GM19328 (cell line): ENCODE measurements at regions not wholly inside any gene's neighbourhood (a gene's known extent, or its start where the extent isn't known, plus 50 kb on each side); places are given as distances from the start of the nearest gene placed in this dataset.
"Not testable (repeated sequence)": the region's sequence is repeated elsewhere in the genome, so short reads cannot be mapped to it uniquely, and the experiment has no call there.

Experiments used
- ATAC-seq: cut with Tn5 transposase; IDR thresholded peaks from one replicate; pipeline ENCODE4 v1.9.1; 2021; ENCODE audit warnings: mild to moderate bottlenecking, moderate library complexity; ENCODE audit not compliant: unreplicated experiment

DNA sequence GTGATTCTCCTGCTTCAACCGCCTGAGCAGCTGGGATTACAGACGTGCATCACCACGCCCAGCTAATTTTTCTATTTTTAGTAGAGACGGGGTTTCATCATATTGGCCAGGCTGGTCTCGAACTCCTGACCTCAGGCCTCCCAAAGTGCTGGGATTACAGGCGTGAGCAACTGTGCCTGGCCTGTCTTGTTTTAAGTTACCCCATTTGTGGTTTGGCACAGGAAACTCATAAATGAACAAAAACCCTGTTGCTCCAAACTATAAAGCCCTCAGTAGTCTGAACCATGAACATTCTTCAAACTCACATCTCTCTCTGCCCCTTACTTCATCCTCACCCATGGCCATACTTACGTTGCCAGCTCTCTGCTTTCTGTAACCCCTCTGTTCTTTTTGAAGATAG is 61.7 kb downstream of the RHOU start:
- not testable (repeated sequence) for ATAC-seq

DNA sequence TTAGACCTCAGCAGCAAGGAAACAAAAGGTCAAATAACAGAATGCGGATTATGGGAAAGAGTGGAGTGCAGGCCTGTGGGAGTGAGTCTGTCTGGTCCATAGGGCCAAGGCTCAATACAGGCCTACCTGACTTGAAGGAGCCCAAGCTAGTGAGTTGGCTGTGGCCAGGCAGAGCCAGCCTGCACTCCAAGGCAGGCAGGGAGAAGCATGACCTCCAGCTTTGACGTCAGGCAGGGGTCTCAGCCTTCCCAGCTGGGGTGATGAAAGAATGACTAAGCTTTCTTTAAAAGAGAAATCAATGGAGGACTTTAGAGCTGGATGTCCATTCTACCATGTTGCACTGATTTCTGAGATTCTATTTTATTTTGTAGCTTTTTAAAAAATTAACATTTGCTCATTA is 62.8 kb downstream of the RHOU start:
- no peak for ATAC-seq

DNA sequence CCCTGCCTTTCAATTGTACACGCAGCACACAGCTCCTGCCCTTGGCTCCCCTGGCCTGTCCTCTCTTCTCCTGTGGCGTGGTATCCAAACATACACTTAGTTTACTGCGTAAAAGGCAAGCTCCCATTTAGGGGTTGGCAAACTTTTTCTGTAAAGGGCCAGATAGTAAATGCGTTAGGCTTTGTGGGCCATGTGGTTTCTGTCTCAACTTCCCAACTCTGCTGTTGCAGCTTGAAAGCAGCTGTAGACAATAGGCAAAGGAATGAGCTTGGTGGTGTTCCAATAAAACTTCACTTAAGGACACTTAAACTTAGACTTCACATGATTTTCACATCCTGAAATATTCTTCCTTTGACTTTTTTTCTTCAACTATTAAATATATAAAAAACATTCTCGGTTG is 63.3 kb downstream of the RHOU start:
- ATAC-seq, result no peak

DNA sequence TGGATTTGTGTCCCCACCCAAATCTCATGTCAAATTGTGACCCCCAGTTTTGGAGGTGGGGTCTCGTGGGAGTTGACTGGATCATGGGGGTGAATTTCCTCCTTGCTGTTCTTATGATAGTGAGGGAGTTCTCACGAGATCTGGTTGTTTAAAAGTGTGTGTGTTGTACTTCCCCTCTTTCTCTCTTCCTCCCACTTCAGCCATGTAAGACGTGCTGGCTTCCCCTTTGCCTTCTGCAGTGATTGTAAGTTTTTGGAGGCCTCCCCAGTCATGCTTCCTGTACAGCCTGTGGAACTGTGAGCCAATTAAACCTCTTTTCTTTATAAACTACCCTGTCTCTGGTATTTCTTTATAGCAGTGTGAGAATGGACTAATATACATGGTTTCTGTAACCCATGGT is 64.6 kb downstream of the RHOU start:
- ATAC-seq, result no peak

DNA sequence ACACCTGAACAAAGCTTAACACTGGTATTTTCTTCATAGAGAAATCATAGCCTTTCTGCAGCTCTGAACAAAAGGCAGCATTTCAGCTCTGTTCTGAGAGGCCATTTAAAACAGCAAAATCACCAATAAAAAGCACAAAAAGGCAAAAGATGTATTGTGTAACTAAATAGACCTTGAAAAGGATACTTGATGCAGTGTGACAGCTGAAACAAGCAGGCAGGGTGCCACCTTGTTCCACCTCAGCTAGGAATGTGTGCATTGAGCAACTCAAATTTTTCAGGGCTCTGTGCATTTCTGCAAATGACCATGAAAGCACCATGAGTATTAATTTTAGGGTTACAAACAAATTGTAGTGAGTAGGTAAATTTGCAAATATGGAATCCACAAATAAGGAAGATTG is 65.8 kb downstream of the RHOU start:
- no peak for ATAC-seq

DNA sequence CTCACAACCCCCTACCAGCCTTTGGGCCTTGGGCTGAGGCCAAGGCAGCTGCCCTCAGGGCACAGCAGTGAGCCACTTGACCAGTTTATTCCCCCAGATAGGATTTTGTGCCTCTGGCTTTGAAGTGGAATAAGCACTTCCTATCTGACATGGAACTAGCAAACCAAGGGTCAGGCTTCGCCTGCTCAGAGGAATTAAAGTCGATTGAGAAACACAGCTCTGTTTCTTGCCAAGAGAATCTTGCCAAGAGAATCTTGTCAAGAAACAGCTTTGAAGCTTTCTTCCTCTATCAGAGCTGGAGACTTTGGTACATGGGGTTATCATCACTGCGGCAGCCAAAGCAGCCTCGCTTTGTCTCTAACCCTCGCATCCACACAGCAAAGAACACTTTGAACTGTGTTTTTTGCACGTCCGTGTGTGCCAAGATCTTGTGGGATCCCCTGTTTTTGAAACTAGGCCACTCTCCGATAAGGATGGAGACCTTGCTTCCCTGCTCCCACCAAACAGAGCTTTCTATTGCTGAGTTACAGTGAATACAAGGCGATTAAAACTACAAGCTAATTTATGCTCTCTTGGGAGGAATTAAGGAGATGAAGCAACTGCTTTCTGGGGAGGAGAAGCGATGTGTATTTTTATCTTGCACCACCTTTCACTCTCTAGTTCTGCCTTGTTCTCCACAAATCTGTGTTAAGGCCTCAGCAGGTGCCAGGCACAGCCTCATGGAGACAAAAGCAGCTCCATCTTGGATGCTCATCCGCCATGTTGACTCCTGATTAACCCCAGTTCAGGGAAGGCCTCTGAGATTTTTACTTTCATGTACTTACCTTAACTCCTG is 67.3 kb downstream of the RHOU start:
- ATAC-seq, result no peak

DNA sequence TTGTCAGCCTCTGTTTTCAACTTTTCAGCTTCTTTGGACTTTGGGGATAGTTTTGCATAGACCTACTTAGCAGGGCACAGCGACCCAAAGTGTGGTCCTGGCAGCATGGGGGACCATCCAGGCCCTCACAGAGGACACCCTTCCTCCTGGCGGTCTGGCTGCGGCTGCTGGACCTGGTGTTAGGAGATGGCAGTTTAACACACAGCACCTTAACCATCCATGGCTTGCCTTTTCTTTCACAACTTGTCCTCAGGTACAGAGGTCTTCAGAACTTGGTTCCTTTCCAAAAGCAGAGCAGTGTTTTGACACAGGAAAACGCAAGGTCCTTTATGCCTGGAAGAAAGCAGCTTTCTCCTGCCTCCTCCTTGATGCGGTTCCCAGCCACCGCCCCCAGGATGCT is 68.1 kb downstream of the RHOU start:
- no peak for ATAC-seq

DNA sequence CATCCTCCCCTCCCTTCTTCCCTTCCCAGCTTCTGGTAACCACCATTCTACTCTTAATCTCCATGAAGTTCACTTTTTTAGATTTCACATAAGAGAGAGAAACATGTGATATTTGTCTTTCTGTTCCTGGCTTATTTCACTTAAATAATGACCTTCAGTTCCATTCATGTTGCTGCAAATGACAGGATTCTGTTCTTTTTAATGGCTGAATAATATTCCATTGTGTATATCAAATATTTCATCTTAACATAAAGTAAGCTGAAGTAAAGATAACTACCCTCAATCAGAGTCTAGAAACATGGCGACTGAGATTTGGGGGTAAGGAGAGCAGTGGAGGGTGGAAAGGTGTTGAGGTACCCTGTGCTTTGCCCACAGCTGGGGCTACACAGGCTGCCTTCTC is 68.9 kb downstream of the RHOU start:
- ATAC-seq, result no peak

DNA sequence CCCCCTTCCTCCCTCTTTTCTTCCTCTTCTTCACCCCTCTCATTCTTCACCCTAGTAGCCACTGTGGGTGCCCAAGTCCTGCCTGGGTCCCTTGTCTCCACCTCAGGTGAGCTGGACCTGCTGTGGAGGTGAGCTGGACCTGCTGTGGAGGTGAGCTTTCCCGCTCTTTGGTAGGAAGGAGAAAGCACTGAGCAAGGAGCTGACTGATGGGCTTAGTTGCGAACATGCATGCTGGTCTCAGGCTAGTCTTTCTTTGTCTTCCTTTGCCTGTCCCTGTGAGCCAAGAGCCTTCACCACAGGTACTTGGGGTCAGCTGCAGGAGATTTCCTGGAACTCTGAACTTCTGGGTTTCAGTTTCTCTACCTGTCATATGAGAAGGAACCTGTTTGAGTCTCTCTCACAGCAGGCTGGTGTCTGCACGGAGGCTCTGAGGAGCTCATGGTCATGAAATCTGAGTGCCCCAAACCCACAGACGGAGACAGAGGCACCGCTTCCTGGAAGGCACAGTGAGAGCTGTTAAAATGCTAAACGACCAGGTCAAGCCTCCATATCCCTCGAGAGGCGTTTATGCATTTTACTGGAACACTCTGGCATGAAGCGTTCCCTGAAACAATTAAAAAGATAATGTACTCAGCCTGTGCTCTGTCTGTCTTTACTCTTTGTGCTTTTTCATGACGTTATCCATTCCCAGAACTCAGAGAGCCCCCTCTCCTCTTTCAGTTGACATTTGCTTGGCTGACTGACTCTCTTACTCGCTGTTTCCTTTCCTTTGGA is 69.5 kb downstream of the RHOU start:
- ATAC-seq, result no peak

DNA sequence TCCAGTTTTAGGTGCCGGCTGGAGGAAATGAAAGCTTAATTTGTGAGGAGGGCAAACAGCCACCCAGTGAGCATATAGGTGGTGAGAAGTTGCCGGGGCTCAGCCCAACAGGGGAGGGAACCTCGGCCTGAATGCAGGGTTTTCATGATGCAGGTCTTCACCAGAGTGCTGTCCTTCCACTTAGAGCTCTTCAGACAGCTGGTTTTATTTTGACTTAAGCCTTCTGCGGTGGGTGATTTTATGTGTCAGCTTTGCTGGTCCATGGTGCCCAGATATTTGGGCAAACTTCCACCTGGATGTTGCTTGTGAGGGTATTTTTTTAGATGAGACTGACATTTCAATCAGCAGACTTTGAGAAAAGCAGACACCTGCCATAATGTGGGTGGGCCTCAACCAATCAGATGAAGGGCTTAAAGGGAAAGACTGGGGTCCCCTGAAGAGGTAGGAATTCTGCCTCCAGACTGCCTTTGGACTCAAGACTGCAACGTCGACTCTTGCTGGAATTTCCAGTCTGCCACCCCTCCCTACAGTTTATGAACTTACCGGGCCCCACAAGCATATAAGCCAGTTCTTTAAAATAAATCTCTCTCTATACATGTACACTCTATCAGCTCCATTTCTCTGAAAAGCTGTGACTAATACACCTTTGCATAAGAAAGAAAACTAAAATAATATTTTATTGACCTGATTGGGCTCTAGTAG is 72.8 kb downstream of the RHOU start:
- no peak for ATAC-seq

DNA sequence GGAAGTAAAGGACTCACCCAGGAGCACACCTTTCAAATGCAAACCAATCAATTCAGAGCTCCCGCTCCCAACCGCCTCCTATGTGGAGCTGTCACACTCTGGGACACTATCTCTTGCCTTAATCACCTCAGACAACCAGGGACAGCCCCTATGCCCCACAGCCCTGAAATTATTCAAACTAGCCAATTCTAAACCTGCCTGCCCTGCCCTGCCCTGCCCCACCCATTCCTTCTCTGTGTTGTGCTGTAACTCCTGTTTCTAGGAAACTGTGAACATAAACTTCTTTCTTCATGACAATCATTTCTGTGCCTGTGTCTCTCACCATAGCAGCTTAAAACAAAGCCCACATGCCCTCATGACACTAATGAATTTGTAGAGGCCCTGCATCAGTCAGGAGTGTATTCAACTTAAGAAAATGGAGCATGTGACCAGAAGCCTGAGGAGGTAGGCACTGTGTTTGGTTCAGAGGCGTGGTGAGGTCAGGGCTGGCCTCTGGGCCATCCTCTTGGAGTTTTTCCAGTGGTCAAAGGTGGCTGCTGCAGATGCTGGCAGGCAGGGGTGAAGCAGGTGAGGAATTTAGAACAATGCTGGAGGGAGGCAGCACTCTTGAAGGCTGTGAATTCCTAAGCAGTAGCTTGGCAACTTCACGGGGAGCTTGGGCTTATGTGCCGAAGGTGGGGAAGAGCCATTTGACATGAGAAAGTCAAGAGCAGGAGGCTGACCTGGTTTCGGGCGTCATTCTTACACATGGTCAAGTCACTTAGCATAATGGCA is 74.5 kb downstream of the RHOU start:
- no peak for ATAC-seq

DNA sequence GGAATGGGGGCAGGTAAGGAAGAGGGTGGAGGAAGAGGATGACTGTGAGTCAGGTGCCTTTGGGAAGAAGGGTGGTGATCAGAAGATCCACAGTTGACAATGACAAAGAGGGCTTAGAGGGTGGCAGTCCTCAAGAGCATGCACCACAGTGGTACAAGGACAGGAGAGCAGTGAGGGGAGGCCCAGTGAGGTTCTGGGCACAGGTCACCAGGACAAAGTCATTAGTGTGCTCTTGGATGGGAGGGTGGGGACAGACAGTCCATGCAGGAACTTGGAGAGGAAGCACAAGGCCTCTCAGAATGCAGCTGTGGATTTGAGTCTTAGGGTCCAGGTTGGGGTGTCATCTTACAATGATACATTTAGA is 75.1 kb downstream of the RHOU start:
- no peak for ATAC-seq

DNA sequence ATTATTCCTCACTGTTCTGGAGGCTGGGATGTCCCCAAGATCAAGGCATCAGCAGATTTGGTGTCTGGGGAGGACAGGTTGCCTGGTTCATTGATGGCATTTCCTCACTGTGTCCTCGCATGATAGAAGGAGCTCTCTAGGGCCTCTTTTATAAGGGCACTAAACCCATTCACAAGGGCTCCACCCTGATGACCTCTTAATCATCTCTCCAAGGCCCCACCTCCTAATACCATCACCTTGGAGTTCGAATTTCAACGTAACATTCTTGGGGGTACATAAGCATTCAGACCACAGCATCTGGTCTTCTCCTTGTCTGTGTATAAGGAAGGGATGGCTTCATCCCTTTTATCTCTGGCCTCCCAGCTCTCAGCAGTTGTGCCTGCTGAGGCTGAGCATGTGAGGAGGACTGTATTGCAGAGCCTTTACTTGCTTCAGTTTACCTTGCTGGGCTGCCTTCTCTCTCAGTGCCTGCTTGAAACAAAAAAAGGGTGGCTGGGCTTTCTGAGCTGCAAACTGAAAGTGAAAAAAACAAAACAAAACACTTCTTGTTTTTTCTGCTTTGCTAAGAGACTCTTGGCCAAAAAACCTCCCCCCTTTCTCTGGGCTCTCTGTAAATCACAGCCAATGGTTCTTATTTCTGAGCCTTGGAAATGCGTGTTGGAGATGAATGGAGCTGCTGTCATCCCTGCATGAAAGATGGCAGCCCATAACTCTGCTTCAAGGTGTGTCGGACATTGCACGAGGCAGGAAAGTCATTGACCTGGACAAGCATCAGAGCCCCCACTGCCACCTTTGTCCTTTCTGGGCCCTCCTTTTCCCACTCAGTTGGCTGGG is 75.8 kb downstream of the RHOU start:
- no peak for ATAC-seq

DNA sequence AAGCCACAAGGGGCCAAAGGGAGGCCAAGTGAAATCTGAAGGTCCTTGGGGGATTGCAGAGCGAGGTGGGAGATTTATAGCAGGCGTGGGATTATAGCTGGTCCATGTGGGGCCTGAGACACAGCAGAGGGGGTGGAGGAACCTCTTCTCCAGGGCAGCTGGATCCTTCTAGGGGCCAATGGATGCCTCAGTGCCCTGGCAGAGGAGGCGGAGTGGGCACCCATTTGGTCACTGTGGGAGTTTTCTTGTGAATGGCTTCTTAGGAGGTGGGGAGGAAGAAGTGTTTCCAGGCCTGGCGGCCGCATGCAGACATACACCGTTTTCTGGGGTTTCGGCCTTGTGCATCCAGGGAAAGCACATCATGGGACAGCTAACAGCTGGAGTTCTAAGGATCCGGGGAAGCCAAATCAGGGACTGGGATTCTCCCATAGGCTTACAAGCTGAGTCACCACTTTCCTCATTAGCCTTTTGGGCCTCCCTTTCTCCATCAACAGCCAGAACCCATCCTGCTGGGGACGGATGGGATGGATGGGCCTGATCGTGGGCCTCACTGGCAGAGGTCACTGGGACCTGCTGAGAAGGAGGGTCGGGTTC is 76.5 kb downstream of the RHOU start:
- ATAC-seq, result no peak

DNA sequence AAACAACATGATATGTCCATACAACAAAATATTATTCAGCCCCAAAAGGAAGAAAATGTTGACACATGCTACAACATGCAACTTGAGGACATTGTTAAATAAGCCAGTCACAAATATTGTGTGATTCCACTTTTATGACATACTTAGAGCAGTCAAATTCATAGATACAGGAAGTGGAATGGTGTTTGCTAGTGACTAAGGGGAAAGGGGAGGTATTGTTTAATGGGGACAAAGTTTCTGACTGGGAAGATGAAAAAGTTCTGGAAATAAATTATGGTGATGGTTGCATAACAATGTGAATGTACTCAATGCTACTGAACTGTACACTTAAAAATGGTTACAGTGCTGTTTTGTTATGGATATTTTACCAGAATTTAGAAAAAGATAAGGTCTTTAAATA is 77.7 kb downstream of the RHOU start:
- ATAC-seq, result no peak

DNA sequence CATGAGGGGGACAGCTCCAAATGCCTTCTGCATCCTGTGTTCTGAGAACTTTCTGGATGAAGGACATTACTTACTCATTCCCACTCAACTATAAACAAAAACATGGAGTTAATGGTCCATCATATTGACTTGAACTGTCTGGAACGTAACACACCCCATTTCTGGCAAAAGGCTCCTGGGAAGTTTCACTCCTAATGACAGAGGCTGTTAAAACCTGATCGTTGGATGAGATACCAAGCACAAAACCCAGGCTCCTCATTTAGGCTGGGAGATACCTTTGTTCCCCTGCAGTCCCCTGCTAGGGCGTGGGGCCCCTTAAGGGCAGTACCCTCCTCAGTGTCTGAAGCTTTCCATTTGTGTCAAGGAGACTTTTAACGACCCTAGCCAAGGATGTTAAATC is 78.9 kb downstream of the RHOU start:
- no peak for ATAC-seq

DNA sequence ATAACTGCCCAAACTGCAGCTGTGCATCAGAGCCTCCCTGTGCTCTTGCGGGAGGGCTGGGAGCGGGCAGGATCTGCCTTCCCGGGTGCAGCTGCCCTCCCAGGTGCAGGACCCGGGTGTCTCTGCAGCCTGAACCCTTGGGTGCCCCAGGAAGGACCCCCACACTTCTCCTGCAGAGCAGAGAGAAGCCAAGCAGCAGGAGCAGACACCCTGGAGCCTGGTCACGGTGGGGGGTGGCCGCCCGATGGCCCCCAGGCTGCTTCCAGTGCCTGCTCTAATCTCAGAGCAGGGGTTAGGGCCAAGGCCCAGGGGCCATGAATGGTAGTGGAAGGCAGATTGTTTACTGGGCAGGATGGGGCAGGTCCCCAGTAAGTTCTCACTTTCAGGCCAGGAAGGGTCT is 83.0 kb downstream of the RHOU start:
- no peak for ATAC-seq

DNA sequence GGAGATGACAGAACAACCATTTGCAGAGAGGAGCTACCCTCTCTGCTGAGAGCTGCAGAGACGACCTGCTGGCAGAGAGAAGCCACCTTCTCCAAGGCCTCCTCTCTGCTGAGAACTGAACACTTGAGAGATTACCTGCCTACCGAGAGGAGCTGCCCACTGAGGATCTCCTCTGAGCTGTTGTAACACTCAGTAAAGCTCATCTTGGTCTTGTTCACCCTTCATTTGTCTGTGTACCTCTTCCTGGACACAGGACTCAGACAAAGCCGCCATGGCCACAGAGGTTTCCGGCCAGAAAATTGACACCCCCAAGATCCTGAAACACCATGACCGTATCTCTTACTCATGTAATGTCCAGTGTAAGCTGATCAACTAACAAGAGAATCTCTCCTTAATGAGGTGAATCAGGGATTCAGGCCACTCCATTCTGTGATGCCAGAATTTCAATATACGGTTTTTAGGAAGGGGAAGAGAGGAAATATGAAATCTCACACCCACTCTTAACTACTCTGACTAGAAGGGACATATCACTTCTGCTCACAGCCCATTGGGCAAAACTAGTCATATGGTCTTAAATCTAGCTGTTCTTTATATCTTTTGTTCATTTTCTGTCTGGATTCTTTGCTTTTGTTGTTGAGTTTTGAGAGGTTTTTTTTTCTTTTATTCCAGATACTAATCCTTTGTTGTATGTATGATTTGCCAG is 83.8 kb downstream of the RHOU start:
- no peak for ATAC-seq

DNA sequence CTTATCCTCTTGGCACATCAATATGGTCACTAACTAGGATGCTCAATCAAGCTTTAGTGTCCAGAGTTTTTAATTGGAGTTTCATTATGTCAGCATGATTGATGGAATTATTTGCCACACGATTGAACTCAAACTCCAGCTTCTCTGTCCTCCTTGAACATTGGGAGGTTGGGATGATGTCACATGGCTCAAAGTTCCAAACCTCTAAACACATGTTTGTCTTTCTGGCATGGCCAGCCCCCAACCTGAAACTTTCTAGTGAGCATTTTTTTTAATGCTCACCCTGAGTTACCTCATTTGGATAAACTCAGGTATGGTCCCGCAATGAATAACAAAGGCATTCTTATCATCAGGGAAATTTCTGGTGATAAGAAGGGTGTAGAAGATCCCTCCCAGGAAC is 86.0 kb downstream of the RHOU start:
- ATAC-seq, result no peak
